GM18870 (cell line): ENCODE measurements at regions not wholly inside any gene's neighbourhood (a gene's known extent, or its start where the extent isn't known, plus 50 kb on each side); places are given as distances from the start of the nearest gene placed in this dataset.
"Not testable (repeated sequence)": the region's sequence is repeated elsewhere in the genome, so short reads cannot be mapped to it uniquely, and the experiment has no call there.

Source experiments
- ATAC-seq: cut with Tn5 transposase; IDR thresholded peaks from one replicate; pipeline ENCODE4 v1.9.1; 2021; ENCODE audit warnings: moderate library complexity; ENCODE audit not compliant: unreplicated experiment

DNA sequence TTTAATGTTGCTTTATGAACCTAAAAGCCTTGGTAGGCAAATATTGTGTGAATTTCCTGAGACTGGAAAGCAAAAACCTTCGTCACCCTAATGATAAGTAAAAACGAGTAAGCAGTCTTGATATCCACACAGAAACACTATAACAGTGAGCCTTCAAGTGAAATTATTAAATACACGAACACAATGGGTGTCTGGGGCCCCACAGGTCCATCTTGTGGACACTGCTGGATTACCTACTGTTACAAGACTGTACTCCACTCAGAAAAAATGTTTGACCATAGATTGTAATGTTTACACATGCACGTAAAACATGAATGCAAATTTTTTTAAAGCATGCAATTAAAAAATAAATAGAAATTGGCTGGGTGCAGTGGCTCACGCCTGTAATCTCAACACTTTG is 466.9 kb downstream of the CD83 start:
- ATAC-seq, result no peak

DNA sequence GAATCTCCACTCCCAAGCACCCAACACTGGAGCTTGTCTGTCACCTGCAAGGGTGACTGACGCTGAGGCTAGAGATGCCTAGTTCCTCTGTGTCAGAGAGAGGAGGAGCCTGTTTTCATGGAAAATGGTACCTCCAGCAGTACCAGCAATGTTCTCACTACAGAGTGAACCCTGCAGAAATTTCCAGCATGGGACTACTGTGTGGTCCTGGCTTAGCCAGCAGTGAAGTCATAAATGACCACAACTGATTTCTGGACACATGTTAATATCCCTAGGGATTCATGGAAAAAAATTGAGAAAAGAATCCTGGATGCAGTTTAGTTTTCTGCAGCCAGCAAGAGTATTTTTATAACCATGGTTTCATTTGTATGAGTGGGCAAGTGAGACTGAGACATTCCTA is 468.1 kb downstream of the CD83 start:
- no peak for ATAC-seq

DNA sequence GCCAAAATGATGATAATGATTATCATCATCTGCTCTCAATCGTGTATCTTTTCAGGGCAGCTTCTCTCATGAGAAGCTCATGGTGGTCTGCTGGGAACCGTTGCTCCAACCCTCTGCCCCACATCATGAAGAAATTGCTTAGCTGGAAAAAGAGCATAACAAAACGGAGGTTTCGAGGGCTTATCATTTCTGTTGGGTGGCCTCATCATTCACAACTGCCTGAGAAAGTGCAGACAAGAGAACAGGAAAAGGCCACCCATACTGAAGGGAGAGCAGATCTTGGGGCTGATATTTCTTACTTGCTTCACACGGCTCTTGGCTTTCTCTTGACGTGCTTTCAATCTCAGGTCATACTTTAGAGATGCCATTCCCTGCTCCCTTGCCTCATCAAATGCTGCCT is 471.6 kb downstream of the CD83 start:
- ATAC-seq, result no peak

DNA sequence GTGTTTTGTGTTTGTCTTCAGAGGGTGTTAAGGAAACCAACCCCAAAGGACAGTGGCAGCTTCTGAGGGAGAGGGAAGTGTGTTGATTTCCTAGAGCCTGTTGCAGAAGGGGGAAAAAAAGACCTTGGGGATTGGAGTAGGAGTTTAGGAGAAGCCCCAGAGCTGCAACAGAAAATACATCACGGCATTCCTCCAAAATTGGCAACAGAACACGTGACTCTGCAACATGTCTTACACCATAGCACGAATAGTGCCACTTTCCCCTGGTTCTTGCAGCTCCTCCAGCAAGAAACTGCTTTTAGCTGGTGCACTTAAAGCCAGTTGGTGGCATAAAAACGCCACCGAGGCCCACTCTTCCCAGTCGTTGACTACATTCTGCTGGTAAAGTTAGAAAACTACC is 473.0 kb downstream of the CD83 start:
- ATAC-seq, result no peak

DNA sequence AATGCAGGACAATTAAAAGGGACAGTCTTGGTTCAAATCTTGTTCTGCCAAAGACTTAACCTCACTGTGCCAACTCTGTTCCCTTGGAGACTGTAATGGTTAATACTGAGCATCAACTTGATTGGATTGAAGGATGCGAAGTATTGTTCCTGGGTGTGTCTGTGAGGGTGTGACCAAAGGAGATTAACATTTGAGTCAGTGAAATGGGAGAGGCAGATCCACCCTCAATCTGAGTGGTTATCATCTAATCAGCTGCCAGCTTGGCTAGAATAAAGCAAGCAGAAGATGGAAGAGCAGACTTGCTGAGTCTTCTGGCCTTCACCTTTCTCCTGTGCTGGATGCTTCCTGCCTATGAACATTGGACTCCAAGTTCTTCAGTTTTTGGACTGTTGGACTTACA is 474.4 kb downstream of the CD83 start:
- no peak for ATAC-seq

DNA sequence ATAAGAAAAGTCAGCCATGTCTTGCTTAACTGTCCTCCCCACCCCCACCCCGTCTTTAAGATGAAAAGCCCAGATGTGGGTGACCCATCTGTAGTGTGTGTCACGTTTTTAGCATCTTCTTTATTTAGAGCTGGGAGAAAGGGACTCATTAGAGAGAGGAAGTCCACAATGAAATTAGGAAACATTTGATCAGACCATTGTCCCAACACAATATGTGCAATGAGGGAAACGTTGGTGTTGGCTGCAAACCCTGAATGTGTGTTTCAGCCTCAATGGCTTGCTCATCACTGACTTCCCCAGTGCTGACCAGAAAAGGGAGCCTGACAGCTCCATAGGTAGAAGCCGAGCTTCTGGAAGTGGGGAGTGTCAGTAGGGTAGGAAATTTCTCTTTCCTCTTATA is 475.7 kb downstream of the CD83 start:
- ATAC-seq, result no peak

DNA sequence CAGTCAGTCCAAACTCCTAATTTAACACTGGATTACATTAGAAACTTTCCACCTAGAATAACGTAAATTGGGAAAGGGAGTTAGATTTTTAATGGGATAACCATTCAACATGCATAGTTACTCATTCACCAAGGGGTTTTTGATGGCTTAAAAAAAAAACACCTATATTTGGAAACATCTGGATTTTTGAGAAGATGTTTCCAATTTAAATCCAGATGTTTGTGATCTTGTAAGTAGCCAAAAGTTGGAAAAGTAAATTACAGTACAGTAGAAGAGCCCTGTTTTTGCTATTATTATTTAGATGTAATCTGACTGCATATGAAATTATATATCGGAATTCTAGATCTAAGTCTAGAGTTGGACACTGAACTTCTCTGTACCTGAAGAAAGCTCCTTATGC is 478.2 kb downstream of the CD83 start:
- ATAC-seq, result no peak

DNA sequence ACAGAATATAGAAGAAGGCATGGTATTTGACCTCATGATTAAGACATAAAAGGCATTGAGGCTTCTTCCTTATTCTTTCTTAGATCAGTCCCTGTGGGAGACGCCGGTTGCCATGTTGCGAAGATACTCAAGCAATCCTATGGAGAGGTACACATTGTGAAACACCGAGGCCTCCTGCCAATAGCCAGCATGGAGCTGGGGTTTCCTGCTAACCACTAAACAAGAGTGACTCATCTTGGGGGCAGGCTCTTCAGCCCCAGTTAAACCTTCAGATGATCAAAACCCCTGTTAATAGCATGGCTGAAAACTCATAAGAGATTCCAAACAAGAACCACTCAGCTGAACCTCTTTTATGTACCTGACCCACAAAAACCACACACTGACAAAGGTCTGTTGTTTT is 478.8 kb downstream of the CD83 start:
- ATAC-seq, result no peak

DNA sequence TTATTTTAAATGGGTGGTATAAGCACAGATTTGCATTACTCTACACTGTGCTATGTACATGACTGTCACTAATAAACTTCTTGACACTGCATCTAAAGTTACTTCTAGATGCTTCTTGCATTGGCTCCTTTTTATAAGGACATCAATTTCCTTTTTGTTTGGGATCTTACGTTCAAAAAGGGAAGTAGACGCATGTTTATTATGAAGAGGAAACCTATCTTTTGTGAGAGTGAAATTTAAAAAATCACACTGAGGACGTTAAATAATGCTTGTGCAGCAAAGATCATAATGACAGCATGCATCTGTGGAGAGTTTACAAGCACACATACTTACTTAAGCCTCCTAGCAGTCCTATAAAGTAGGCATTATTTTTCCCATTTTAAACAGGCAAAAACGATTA is 479.5 kb downstream of the CD83 start:
- ATAC-seq, result no peak

DNA sequence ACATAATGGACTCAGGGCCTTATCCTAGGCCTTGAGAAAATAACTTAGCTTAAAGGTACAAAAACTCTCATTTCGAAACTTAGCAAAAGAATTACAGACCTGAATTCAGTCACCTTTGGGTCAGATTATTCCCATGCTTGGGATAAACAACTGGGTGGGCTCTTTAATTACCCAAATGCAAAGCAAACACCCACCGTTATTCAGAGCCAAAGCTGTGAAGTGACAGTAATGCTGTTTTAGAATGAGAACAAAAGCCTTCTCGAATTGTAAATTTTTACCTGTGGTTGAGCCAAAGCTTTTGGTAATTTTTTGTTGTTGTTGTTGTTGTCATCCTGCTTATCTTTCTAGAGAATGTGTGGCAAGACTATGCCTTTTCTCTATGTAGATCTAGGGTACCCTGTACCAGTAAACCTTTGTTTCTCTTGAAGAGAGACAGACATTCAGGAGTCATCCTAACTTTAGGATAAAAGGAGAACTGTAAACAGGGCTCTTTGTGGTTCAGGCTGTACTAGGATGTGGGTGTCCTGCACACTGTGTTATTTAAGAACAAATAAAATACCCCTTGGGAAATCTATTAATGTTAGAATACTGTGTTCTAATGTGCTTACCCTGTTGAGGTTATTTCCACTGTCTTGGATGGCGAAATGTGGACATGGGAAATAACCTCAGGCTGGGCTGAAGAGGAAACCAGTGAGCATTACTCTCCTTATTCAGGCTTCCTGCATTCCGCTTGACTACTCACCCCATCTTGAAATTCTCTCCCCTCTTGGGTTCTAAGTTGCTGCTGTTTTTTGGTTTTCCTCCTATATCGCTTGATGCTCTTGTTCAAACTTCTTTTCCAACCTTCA is 480.7 kb downstream of the CD83 start:
- no peak for ATAC-seq

DNA sequence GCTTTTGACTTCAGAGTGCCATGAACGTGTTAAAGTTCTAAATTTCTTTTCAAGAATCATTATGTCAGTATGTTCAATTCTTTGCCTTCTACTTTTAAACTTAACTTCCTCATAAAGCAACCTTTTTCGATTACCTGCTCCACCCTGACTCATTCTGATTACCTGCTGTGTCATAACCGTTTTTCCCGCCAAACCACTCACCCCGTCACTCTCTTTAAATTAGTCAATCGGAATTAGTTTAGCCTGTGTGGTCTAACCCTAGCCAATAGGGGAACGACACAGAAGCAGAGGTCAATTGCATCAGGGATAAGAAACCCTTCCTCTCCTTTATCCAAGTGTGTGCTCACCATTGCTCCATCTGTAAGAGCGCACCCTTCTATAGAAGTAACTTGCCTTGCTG is 482.7 kb downstream of the CD83 start:
- not testable (repeated sequence) for ATAC-seq

DNA sequence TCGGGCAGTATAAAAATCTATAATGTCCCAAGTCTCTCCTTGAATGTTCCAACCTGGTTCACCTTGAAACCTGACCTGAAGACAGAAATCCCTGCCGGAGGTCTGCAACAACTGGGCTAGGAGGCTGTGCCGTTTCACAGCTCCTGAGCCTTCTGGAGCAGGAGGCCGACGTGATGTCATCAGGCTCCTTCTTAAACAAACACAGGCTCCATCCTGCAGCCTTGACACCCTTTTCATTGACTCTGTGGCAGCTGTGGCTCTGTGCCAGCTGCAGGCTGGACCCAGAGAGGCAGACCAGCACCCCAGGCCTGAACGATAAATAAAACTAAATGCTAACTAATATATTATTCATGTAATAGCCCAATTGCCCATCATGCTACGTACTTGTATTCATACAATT is 483.9 kb downstream of the CD83 start:
- ATAC-seq, result no peak

DNA sequence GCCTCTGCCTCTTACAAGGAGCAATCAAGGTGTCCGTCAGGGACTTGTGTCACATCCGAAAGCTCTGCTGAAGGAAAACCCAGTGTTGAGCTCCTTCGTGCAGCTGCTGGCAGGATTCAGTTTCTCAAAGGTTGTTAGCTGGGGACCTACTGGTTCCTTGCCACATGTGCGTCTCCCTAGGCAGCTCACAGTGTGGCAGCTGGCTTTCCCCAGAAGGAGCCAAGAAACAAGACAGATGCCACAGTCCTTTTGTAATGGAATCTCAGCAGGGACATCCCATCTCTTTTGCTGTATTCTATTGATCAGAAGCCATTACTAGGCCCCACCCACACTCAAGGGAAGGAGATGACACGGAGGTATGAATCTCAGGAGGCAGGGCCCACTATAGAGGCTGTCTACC is 488.8 kb downstream of the CD83 start:
- no peak for ATAC-seq

DNA sequence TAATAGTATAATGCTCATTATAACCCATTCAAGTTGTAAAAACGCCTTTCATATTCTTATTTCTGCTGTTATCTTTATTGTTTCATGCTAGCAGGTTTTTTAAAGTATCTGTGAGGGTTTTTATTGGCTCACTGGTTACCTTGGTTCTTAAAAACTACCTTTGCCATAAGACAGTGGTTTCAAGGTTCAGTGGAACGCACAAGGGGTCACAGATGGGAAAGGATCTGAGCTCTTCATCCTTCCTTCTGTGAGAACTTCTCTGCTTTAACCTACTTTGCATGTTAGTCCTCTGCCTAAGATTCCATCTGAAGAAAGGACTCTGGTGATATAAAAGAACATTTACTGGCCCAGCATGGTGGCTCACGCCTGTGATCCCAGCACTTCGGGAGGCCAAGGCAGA is 492.6 kb downstream of the CD83 start:
- no peak for ATAC-seq

DNA sequence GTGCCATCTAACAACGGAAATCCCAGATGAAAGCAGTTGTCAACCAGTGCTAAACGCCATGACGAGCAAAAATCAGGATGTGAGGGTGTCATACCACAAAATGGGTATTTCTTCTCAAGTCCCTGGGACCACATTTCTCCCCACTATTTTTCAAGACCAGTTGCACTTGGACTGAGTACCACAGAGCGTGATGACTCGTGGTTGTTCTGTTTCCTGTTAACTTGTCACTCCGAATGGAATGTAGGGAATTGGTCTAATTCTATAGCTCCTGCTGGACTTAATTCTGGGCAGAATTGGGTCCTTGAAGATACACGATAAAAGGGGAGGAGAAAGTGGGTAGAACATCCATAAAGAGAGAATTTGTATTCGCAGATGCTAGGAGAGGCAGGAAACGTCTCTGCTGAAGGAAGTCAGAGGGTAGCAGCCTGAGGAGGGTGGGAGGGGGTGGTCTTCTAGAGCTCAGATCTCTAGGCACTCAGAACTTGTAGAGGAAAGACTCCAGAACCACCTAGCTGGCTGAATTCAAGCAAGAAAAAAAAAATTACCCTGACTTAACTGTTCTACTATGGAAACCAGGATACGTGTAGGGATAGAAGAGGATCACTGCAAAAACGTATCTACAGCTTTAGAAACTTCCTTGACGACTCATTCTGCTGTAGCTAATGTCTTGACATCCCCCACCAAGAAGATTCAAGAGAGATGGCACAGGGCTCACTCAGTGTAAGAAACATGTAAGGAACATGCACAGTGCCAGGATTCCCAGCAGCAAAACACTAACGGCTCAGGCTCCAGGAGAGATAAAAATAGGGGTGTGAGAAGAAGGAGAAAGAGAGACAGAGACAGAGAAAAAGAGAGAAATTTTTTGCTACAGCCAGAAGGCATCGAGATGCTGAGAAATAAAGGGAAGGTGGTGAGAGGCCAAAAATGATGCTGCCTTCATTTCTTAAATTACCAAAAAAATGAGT is 494.7 kb downstream of the CD83 start:
- no peak for ATAC-seq

DNA sequence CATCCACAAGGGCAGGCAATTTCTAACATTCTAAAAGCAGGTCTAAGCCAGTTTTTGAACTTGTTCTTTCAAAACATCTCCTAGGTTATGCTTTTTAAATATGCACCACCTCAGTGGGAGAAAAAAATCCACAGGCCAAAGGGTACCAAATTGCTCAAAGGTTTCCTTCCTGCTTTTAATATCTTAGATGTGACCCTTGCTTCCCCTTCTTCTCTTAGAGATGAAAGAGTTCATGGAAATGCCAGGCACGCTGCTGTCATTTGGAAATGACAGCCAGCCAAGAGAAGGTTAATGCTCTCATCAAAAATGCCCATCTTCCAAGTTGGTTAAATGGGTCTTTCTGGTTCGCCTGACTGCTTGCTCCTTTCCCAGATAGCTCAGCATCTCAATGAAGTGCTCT is 497.1 kb downstream of the CD83 start:
- ATAC-seq, result no peak

DNA sequence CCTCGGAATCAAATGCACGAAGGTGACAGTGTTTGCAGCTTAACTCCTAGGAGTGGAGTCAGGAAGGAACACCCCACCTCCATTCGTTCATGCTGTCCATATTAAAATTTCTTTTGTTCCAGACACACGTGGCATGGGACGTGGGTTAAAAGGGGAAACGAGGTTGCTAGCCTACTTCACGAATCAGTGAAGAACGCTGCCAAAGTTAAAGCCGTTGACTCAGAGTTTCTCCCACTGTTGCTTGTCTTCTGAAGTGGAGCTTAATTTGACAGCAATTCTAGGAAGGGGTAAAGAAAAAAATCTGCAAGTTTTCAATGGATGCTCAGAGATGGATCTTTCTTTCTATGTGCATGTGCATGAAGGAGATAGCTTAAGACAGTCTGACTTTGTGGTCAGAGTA is 499.1 kb downstream of the CD83 start:
- ATAC-seq, result no peak

DNA sequence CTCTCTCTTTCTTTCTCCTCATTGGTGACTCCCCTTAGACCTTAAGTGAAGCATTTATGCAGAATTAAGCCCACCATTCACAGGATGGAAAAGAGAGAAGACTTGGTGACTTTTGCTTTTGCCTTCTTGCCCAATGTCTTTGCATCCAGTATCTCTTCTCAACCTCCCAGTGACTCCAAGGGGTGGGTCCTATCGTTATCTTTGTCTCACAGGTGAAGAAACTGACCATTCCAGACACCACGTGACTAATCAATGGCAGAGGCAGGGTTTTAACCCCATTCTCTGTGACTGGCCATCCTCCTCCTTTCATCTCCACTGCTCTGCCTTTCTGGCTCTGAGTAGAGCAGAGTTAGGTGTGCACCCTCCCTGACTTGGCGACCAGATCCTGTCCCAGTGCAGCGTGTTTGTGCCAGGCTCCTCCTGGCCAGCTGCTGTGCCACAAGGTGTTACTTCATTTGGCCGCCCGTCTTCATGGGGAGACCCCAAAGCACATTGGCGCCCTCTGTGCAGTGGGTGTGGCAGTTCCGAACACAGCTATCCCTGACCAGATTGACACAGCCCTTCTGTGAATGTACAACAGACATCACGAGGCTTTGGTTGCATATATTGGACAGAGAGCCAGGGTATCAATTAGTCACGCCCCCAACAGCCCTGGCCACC is 501.3 kb downstream of the CD83 start:
- ATAC-seq, result no peak

DNA sequence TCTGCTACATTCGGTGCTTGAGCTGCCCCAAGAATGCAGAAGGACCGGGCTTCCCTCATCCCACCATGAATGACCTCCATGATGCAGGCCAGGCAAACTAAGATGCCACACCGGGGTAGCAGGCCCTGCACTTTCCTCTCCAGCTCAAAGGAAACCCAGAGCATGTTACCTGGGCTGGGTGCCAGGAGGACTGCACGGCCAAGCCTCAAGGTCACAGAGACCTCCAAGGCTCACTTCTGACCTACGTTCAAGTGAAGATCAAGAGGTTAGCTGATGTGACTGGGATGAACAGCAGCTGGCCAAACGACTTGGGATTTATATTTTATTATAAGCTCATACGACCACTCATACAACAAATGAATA is 501.8 kb downstream of the CD83 start:
- ATAC-seq, result no peak

DNA sequence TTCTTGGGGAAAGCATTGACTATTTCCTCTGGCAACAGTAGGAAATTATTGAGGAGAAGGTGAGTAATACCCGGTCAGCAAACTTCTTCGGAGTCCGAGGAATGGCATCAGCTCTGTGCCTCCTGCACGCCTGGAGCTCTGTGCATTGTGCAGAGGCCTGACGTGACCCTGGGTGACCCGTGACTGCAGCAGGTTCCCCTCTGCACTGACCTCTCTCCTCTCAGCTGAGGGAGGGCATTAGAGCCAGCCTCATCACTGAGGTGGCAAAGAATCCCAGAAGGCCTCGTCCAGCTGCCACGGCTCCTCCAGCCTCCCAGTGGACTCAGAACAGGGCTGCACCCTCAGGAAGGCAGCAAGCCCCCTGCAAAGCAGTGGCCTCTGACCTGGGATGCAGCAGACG is 502.9 kb downstream of the CD83 start:
- no peak for ATAC-seq

DNA sequence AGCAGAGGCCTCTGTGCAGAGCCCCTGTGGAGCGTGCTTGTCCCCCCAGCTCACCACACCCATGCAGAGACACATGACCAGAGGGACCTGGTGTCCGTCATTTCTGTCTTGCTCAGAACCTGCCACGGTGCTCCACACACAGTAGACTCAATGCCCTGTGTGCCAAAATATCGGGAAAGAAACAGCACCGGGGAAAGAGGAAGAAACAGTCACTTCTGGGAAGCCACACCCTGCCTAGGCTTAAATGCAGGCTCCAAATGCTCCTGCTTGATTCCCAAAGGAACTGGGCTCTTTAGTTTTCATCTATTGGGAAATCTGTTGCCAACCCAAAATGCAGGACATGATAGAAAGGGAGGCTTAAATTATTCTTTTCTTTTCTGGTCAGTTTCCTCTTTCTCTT is 503.9 kb downstream of the CD83 start:
- ATAC-seq, result no peak

DNA sequence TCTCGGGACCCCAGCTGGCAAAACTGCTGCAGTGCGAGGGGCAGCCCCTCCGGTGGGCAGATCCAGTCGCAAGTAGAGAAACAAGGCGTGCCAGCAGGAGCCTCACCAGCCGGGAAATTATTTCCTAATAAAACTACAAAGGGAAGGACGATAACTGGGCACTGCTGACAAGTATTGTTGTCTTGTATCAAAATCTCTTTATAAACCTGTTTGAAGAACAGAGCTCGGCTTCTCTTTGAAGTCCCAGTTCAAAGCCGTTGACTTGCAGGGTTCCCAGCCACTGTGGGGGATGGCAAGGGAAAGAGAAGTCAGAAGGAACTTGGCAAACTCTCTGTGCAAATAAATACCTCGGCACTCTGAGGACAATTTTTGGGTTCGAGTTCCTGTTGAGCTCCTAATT is 504.5 kb downstream of the CD83 start:
- no peak for ATAC-seq
